Adrenal gland (tissue), 5 donors: ENCODE measurements at regions not wholly inside any gene's neighbourhood (a gene's known extent, or its start where the extent isn't known, plus 50 kb on each side); places are given as distances from the start of the nearest gene placed in this dataset.

Experiments used
- CTCF ChIP-seq, 6 experiments: fragments of 450-650 bp in 4 of 6; fragments of 200-600 bp in 2 of 6; sonication (generic) in 1 of 6; IDR thresholded peaks; 1 replicate in 5 of 6; 2 replicates in 1 of 6; pipeline versions ENCODE4 v1.5.1 to v1.8.0; 2016 to 2021; ENCODE audit warnings: antibody characterized with exemption in 6 of 6, mild to moderate bottlenecking in 2 of 6, moderate library complexity in 1 of 6
- POLR2A ChIP-seq, 2 donors: fragments of 450-650 bp; IDR thresholded peaks; one replicate each; pipeline ENCODE4 v1.6.1; 2017; ENCODE audit warnings: antibody characterized with exemption in 2 of 2, mild to moderate bottlenecking in 2 of 2, moderate library complexity in 1 of 2
- donor health status: DM: no; HTN: no; CAD: no.

GRCh38 chr6:144635051-144635450, 349.9 kb downstream of the UTRN start:
- TF ChIP-seq POLR2A (IDR thresholded peaks at IDR 0.05): no peak
- no peak for TF ChIP-seq CTCF (IDR thresholded peaks at IDR 0.05)
